Skin epidermis (tissue), 12 donors: ENCODE measurements at regions not wholly inside any gene's neighbourhood (a gene's known extent, or its start where the extent isn't known, plus 50 kb on each side); places are given as distances from the start of the nearest gene placed in this dataset.
A peak's percentile ranks its signal among the peaks of the same experiment; 100 is the strongest.

Experiments
- H3K27ac ChIP-seq, 21 experiments: fragments of 200-600 bp; sonication (generic) in 11 of 21; one replicate each; pipeline ENCODE4 v1.5.0; 2020; ENCODE audit warnings: mild to moderate bottlenecking in 3 of 21, inconsistent platforms in 2 of 21, moderate library complexity in 2 of 21
- H3K4me3 ChIP-seq, 7 experiments: fragments of 200-600 bp; sonication (generic) in 2 of 7; one replicate each; pipeline ENCODE4 v1.5.0; 2020; ENCODE audit warnings: inconsistent platforms in 2 of 7, mild to moderate bottlenecking in 2 of 7, moderate library complexity in 1 of 7

GRCh38 chr10:128704716-128705115, 578.5 kb upstream of the MKI67 start:
- Histone ChIP-seq H3K4me3 (no peak overlapping the region), H3K27ac (no peak overlapping the region)

- Histone ChIP-seq H3K4me3 (no peak overlapping the region), H3K27ac (no peak overlapping the region)
These were observed 582.0 kb upstream of the MKI67 start for GRCh38 chr10:128708182-128708581.

GRCh38 chr10:128709686-128710085, 583.5 kb upstream of the MKI67 start:
- H3K4me3 ChIP-seq = no peak overlapping the region
- H3K27ac ChIP-seq = no peak overlapping the region

- Histone ChIP-seq H3K27ac (no peak overlapping the region), H3K4me3 (no peak overlapping the region)
These were observed 584.0 kb upstream of the MKI67 start for GRCh38 chr10:128710098-128710797.

- Histone ChIP-seq H3K4me3 (no peak overlapping the region), H3K27ac (no peak overlapping the region)
These were observed 584.6 kb upstream of the MKI67 start for GRCh38 chr10:128710798-128711183.

- Histone ChIP-seq H3K27ac (no peak overlapping the region), H3K4me3 (no peak overlapping the region)
These were observed 585.6 kb upstream of the MKI67 start for GRCh38 chr10:128711806-128712205.

GRCh38 chr10:128712661-128713400, 586.6 kb upstream of the MKI67 start:
- Histone ChIP-seq H3K4me3 (no peak overlapping the region), H3K27ac (no peak overlapping the region)

- no peak overlapping the region for H3K4me3 ChIP-seq
These were observed 587.2 kb upstream of the MKI67 start for GRCh38 chr10:128713471-128713870.

GRCh38 chr10:128713874-128714570, 587.8 kb upstream of the MKI67 start:
- Histone ChIP-seq H3K4me3 (no peak overlapping the region), H3K27ac (peak overlapping the region in 1 of 21 experiments; percentile 10)

More at GRCh38 chr10:128713471-128713870, 587.2 kb upstream of the MKI67 start:
- H3K27ac ChIP-seq = no peak overlapping the region

- H3K4me3 ChIP-seq = no peak overlapping the region
- peak overlapping the region in 2 of 21 experiments; percentile 31 for H3K27ac ChIP-seq
These were observed 588.6 kb upstream of the MKI67 start for GRCh38 chr10:128714644-128715415.

- H3K4me3 ChIP-seq = no peak overlapping the region
These were observed 590.0 kb upstream of the MKI67 start for GRCh38 chr10:128716181-128716580.

GRCh38 chr10:128721963-128722445, 595.8 kb upstream of the MKI67 start:
- Histone ChIP-seq H3K4me3 (no peak overlapping the region), H3K27ac (no peak overlapping the region)

More at GRCh38 chr10:128716181-128716580, 590.0 kb upstream of the MKI67 start:
- H3K27ac ChIP-seq = no peak overlapping the region

- no peak overlapping the region for H3K27ac ChIP-seq
- no peak overlapping the region for H3K4me3 ChIP-seq
These were observed 596.7 kb upstream of the MKI67 start for GRCh38 chr10:128722947-128723346.

GRCh38 chr10:128723631-128724205, 597.5 kb upstream of the MKI67 start:
- no peak overlapping the region for H3K4me3 ChIP-seq
- H3K27ac ChIP-seq = no peak overlapping the region

- no peak overlapping the region for H3K4me3 ChIP-seq
- H3K27ac ChIP-seq = no peak overlapping the region
These were observed 599.3 kb upstream of the MKI67 start for GRCh38 chr10:128725531-128725930.

- Histone ChIP-seq H3K4me3 (no peak overlapping the region), H3K27ac (no peak overlapping the region)
These were observed 600.9 kb upstream of the MKI67 start for GRCh38 chr10:128727114-128727513.

GRCh38 chr10:128729910-128730420, 603.7 kb upstream of the MKI67 start:
- Histone ChIP-seq H3K4me3 (no peak overlapping the region), H3K27ac (no peak overlapping the region)

- no peak overlapping the region for H3K4me3 ChIP-seq
- H3K27ac ChIP-seq = no peak overlapping the region
These were observed 604.7 kb upstream of the MKI67 start for GRCh38 chr10:128730922-128731321.

GRCh38 chr10:128734161-128734560, 607.9 kb upstream of the MKI67 start:
- no peak overlapping the region for H3K4me3 ChIP-seq
- no peak overlapping the region for H3K27ac ChIP-seq
